ENCODE measurements at regions not wholly inside any gene's neighbourhood (a gene's known extent, or its start where the extent isn't known, plus 50 kb on each side); places are given as distances from the start of the nearest gene placed in this dataset.

GRCh38 chr4:187302457-187303150, 578.9 kb upstream of the FAT1 start:
- TF ChIP-seq CTCF (optimal IDR thresholded peaks at IDR 0.05 in 1 of 3, IDR thresholded peaks at IDR 0.05 in 1 of 3, conservative IDR thresholded peaks at IDR 0.05 in 1 of 3; ENCODE audit: extremely low read depth in 1 of 3, insufficient read depth in 2 of 3, low read length in 3 of 3) (no peak), EZH2 (IDR thresholded peaks at IDR 0.05; ENCODE audit: low read length) (no peak)
